ENCODE measurements at regions not wholly inside any gene's neighbourhood (a gene's known extent, or its start where the extent isn't known, plus 50 kb on each side); places are given as distances from the start of the nearest gene placed in this dataset.

DNA sequence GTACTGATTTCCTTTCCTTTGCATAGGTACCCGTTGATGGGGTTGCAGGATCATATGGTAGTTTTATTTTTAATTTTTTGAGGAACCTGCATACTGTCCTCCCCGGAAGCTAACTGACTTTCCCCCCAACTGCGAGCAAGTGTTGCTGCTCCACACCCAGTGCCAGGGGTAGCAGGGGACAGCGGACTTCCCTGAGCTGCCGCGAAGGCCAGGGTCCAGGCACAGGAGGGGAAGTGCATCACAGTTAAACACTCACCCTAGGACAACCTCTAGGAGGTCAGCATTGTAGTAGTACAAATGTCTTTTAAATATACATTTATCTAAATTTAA lies 201.7 kb downstream of the NPIPB11 start (continued):
- TF ChIP-seq ZBTB33 (CRISPR knock-in tag; IDR thresholded peaks at IDR 0.05), result no peak
- TF ChIP-seq, protein P1, sequence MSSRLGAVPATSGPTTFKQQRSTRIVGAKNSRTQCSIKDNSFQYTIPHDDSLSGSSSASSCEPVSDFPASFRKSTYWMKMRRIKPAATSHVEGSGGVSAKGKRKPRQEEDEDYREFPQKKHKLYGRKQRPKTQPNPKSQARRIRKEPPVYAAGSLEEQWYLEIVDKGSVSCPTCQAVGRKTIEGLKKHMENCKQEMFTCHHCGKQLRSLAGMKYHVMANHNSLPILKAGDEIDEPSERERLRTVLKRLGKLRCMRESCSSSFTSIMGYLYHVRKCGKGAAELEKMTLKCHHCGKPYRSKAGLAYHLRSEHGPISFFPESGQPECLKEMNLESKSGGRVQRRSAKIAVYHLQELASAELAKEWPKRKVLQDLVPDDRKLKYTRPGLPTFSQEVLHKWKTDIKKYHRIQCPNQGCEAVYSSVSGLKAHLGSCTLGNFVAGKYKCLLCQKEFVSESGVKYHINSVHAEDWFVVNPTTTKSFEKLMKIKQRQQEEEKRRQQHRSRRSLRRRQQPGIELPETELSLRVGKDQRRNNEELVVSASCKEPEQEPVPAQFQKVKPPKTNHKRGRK (tag; IDR thresholded peaks at IDR 0.05), result no peak
- no peak for TF ChIP-seq POLR2AphosphoS2 (IDR thresholded peaks at IDR 0.05; ENCODE audit: low read length)
- no peak for TF ChIP-seq ZBTB7A (IDR thresholded peaks at IDR 0.05; ENCODE audit: borderline replicate concordance, control insufficient read depth, low read depth, low read length)
- no peak for TF ChIP-seq TAF7 (tag; IDR thresholded peaks at IDR 0.05)
- no peak for TF ChIP-seq ZNF707 (CRISPR knock-in tag; conservative IDR thresholded peaks at IDR 0.05)
- no peak for TF ChIP-seq MCM5 (IDR thresholded peaks at IDR 0.05; ENCODE audit: low read depth)
- no peak for TF ChIP-seq FOXP1 (CRISPR knock-in tag; IDR thresholded peaks at IDR 0.05)
- TF ChIP-seq SIX5 (IDR thresholded peaks at IDR 0.05; ENCODE audit: borderline replicate concordance in 1 of 2, insufficient read depth in 1 of 2, low read depth in 1 of 2, low read length in 2 of 2), result no peak
- no peak for TF ChIP-seq ZBTB43 (CRISPR knock-in tag; IDR thresholded peaks at IDR 0.05)

Measured in K562 (cell line).